ENCODE measurements at regions not wholly inside any gene's neighbourhood (a gene's known extent, or its start where the extent isn't known, plus 50 kb on each side); places are given as distances from the start of the nearest gene placed in this dataset.

GRCh38 chr4:124433500-124433899 lies 279.0 kb downstream of the ANKRD50 start:
- DNase-seq (ENCODE audit: low read depth), result no peak
- TF ChIP-seq, protein P1, sequence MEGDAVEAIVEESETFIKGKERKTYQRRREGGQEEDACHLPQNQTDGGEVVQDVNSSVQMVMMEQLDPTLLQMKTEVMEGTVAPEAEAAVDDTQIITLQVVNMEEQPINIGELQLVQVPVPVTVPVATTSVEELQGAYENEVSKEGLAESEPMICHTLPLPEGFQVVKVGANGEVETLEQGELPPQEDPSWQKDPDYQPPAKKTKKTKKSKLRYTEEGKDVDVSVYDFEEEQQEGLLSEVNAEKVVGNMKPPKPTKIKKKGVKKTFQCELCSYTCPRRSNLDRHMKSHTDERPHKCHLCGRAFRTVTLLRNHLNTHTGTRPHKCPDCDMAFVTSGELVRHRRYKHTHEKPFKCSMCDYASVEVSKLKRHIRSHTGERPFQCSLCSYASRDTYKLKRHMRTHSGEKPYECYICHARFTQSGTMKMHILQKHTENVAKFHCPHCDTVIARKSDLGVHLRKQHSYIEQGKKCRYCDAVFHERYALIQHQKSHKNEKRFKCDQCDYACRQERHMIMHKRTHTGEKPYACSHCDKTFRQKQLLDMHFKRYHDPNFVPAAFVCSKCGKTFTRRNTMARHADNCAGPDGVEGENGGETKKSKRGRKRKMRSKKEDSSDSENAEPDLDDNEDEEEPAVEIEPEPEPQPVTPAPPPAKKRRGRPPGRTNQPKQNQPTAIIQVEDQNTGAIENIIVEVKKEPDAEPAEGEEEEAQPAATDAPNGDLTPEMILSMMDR (conservative IDR thresholded peaks at IDR 0.05; ENCODE audit: low read length), result no peak

GRCh38 chr4:124435274-124435950 lies 277.1 kb downstream of the ANKRD50 start:
- TF ChIP-seq, protein P1 (conservative IDR thresholded peaks at IDR 0.05; ENCODE audit: low read length), result no peak
- DNase-seq (ENCODE audit: low read depth), result no peak
- H3K4me3 ChIP-seq (ENCODE audit: low read length), result no peak overlapping the region

More at GRCh38 chr4:124433500-124433899, 279.0 kb downstream of the ANKRD50 start:
- H3K4me3 ChIP-seq (ENCODE audit: low read length), result no peak overlapping the region

DNA sequence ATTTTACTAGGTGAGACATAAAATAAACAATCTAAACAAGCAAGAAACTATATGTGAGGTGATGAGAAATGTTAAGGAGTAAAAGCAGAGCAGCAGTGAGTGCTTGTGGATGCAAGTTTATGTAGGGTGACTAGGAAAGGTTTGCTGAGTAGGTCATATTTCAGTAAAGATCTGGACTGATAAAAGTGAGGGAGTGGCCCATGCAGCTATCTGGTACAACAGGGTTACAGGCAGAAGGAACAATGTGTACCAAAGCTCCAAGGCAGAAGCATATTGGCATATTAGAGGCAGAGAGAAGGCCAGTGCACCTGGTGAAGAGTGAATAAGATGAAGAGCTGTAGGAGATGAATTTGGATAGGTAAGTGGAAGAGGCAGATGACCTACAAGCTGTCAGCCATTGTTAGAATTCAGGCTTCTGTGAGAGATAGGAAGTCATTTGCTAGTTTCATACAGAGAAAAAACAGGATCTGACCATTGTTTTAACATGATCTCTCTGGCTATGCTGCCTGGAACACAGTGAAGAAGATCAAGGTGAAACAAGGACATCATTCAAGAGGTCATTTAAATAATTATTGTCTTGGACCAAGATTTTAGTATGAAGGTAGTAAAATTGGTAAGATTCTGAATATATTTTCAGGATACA lies 274.6 kb downstream of the ANKRD50 start:
- no peak overlapping the region for H3K4me3 ChIP-seq (ENCODE audit: low read length)
- TF ChIP-seq, protein P1 (conservative IDR thresholded peaks at IDR 0.05; ENCODE audit: low read length), result no peak
- DNase-seq (ENCODE audit: low read depth), result no peak

DNA sequence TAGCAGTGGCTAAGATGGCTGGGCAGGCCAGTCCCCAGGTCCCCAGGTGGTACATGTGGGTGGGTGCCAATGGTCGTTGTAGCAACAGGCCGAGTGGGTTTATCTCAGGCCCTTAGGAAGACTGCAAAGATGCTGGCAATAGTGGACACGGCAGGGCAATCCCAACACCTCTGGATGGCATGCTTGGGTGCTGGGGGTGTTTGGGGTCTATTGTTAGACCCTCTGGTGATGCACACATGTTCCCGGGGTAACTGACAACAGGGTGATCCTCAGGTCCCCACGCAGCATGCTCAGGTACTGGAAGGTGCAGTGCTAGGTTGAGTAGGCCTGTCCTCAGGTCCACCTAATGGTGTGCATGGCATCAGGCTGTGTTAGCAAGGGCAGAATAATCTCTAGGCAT lies 267.5 kb downstream of the ANKRD50 start:
- no peak overlapping the region for H3K4me3 ChIP-seq (ENCODE audit: low read length)
- TF ChIP-seq, protein P1 (conservative IDR thresholded peaks at IDR 0.05; ENCODE audit: low read length), result no peak
- no peak for DNase-seq (ENCODE audit: low read depth)

DNA sequence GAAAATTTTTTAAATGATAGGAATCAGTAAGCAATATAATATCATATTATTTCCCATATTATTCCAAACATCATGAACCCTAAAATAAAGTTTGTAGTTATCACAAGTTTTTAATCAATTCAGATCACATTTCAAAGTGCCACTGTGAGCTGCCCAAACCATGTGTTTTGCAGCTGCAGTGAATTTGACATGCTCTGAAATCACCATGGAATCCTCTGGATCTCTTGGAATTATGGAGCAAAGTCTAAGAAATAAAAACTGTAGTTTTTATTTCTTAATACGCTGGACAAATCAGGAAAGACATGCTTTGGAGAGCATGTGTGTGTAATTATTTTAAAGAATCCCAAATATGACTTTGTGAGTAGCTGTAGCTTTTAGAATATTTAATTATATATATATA lies 262.7 kb downstream of the ANKRD50 start:
- no peak overlapping the region for H3K4me3 ChIP-seq (ENCODE audit: low read length)
- TF ChIP-seq, protein P1 (conservative IDR thresholded peaks at IDR 0.05; ENCODE audit: low read length), result no peak
- peak; percentile 64 for DNase-seq (ENCODE audit: low read depth)

DNA sequence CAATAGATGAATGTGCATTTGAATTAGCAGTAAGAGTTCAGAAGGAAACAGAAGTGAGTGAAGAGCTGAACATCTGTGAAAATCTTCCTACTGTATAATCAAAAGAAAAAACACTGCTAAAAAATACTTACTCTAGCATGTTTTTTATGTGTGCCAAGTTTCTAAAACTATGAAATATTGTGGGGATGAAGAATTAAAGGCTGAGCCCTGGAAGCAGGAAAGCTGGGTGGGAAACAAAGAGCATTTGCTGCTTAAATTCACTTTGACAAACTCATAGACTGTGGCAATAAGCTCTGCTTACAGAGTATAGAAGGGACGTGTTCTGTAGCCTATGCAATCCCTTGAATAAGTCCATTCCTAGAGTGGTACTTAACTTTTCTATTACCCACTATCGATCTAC lies 261.7 kb downstream of the ANKRD50 start:
- TF ChIP-seq, protein P1 (conservative IDR thresholded peaks at IDR 0.05; ENCODE audit: low read length), result no peak
- no peak for DNase-seq (ENCODE audit: low read depth)
- no peak overlapping the region for H3K4me3 ChIP-seq (ENCODE audit: low read length)

GRCh38 chr4:124454772-124455270 lies 257.7 kb downstream of the ANKRD50 start:
- TF ChIP-seq, protein P1 (conservative IDR thresholded peaks at IDR 0.05; ENCODE audit: low read length), result no peak
- H3K4me3 ChIP-seq (ENCODE audit: low read length), result no peak overlapping the region
- DNase-seq (ENCODE audit: low read depth), result no peak
